ENCODE measurements at regions not wholly inside any gene's neighbourhood (a gene's known extent, or its start where the extent isn't known, plus 50 kb on each side); places are given as distances from the start of the nearest gene placed in this dataset.

DNA sequence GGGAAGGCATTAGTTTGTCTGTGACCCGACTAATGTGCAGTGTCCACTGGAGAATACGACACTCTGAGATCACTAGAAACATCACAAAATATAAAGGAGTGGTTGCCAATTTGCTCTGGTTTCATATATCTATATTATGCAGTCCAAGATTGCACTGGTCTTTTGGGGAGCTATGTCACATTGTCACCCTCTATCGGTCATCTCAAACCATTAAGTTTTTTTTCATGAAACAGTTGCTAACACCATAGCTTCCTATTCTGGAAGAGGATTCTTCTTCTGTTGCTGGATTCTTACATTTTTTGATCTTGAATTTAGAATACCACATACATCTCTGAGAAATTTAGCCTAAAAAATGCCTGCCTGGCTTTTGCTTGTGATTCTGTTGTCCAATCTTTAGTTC lies 168.6 kb downstream of the LACC1 start:
- no peak for TF ChIP-seq YY1 (IDR thresholded peaks at IDR 0.05; ENCODE audit: insufficient read depth, insufficient replicate concordance, low read depth, low read length)
- no peak for TF ChIP-seq ARNT (IDR thresholded peaks at IDR 0.05)
- TF ChIP-seq HMGXB3 (CRISPR knock-in tag; IDR thresholded peaks at IDR 0.05; ENCODE audit: borderline replicate concordance) = no peak
- TF ChIP-seq NFIC (IDR thresholded peaks at IDR 0.05; ENCODE audit: low read length) = no peak
- TF ChIP-seq, protein P1, sequence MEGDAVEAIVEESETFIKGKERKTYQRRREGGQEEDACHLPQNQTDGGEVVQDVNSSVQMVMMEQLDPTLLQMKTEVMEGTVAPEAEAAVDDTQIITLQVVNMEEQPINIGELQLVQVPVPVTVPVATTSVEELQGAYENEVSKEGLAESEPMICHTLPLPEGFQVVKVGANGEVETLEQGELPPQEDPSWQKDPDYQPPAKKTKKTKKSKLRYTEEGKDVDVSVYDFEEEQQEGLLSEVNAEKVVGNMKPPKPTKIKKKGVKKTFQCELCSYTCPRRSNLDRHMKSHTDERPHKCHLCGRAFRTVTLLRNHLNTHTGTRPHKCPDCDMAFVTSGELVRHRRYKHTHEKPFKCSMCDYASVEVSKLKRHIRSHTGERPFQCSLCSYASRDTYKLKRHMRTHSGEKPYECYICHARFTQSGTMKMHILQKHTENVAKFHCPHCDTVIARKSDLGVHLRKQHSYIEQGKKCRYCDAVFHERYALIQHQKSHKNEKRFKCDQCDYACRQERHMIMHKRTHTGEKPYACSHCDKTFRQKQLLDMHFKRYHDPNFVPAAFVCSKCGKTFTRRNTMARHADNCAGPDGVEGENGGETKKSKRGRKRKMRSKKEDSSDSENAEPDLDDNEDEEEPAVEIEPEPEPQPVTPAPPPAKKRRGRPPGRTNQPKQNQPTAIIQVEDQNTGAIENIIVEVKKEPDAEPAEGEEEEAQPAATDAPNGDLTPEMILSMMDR (CRISPR knock-in tag; IDR thresholded peaks at IDR 0.05) = peak; percentile 44
- no peak for TF ChIP-seq ZNF33B (CRISPR knock-in tag; IDR thresholded peaks at IDR 0.05)
- TF ChIP-seq, protein P2, sequence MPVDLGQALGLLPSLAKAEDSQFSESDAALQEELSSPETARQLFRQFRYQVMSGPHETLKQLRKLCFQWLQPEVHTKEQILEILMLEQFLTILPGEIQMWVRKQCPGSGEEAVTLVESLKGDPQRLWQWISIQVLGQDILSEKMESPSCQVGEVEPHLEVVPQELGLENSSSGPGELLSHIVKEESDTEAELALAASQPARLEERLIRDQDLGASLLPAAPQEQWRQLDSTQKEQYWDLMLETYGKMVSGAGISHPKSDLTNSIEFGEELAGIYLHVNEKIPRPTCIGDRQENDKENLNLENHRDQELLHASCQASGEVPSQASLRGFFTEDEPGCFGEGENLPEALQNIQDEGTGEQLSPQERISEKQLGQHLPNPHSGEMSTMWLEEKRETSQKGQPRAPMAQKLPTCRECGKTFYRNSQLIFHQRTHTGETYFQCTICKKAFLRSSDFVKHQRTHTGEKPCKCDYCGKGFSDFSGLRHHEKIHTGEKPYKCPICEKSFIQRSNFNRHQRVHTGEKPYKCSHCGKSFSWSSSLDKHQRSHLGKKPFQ (CRISPR knock-in tag; IDR thresholded peaks at IDR 0.05; ENCODE audit: insufficient replicate concordance) = no peak
- TF ChIP-seq RELA (CRISPR knock-in tag; IDR thresholded peaks at IDR 0.05) = no peak
- no peak for TF ChIP-seq RXRA (CRISPR knock-in tag; IDR thresholded peaks at IDR 0.05)
